GM12878 (cell line): ENCODE measurements at regions not wholly inside any gene's neighbourhood (a gene's known extent, or its start where the extent isn't known, plus 50 kb on each side); places are given as distances from the start of the nearest gene placed in this dataset.

Experiments
- CTCF ChIP-seq, 3 experiments: IDR thresholded peaks in 2 of 3; conservative IDR thresholded peaks in 1 of 3; 2 replicates each; pipeline ENCODE4 v1.5.1; 2011; ENCODE audit warnings: low read depth in 3 of 3, low read length in 3 of 3, mild to moderate bottlenecking in 3 of 3, control low read depth in 2 of 3, moderate library complexity in 2 of 3, inconsistent platforms in 1 of 3, mixed read lengths in 1 of 3; ENCODE audit not compliant: control insufficient read depth in 2 of 3, insufficient read depth in 1 of 3; ENCODE audit errors: extremely low read depth in 1 of 3
- DPF2 ChIP-seq: fragments of 450-650 bp; IDR thresholded peaks from 2 replicates; pipeline ENCODE4 v1.6.1; 2017; ENCODE audit warnings: mild to moderate bottlenecking
- MAX ChIP-seq: IDR thresholded peaks from 2 replicates; pipeline ENCODE4 v1.6.1; 2012; ENCODE audit warnings: low read depth, low read length, improper control_type of control experiment
- NFIC ChIP-seq: IDR thresholded peaks from 2 replicates; pipeline ENCODE4 v1.6.1; 2012; ENCODE audit warnings: low read depth, mild to moderate bottlenecking, inconsistent platforms, low read length, moderate library complexity
- NFYB ChIP-seq: IDR thresholded peaks from 2 replicates; pipeline ENCODE4 v1.6.1; 2011; ENCODE audit warnings: low read depth, mild to moderate bottlenecking, low read length, improper control_type of control experiment, moderate library complexity; ENCODE audit not compliant: insufficient read depth
- TF ChIP-seq, protein P1 (sequence below): IDR thresholded peaks from 2 replicates; pipeline ENCODE4 v1.6.1; 2011; ENCODE audit warnings: borderline replicate concordance, low read depth, mild to moderate bottlenecking, moderate library complexity, mixed read lengths, low read length; ENCODE audit not compliant: insufficient read depth; ENCODE audit errors: extremely low read length

DNA sequence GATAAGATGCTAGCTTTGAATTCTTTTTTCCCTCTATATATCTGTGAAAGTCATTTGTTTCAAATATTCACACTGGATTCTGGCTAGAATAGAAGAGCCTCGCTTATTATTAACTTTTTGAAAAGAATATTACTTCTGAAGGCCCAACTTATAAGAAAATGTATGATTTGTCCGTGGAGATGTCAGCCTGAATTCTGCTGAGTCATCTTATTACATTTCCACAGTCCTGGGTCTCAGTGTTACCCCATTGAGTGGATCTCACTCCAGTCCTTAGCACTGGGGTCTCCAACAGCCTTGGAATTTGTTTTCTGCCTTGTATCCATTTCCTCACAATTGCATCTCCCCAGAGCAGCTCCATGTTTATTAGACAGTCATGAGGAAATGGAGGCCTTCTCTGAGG is 907.9 kb downstream of the VRK1 start:
- TF ChIP-seq NFYB: no peak
- no peak for TF ChIP-seq NFIC
- TF ChIP-seq, protein P1, sequence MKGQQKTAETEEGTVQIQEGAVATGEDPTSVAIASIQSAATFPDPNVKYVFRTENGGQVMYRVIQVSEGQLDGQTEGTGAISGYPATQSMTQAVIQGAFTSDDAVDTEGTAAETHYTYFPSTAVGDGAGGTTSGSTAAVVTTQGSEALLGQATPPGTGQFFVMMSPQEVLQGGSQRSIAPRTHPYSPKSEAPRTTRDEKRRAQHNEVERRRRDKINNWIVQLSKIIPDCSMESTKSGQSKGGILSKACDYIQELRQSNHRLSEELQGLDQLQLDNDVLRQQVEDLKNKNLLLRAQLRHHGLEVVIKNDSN: no peak
- TF ChIP-seq CTCF (IDR thresholded peaks at IDR 0.05 in 2 of 3, conservative IDR thresholded peaks at IDR 0.05 in 1 of 3; ENCODE audit: control insufficient read depth in 2 of 3, extremely low read depth in 1 of 3, insufficient read depth in 1 of 3, low read depth in 3 of 3, low read length in 3 of 3): no peak
- TF ChIP-seq MAX: no peak
- no peak for TF ChIP-seq DPF2
